ENCODE measurements at regions not wholly inside any gene's neighbourhood (a gene's known extent, or its start where the extent isn't known, plus 50 kb on each side); places are given as distances from the start of the nearest gene placed in this dataset.

DNA sequence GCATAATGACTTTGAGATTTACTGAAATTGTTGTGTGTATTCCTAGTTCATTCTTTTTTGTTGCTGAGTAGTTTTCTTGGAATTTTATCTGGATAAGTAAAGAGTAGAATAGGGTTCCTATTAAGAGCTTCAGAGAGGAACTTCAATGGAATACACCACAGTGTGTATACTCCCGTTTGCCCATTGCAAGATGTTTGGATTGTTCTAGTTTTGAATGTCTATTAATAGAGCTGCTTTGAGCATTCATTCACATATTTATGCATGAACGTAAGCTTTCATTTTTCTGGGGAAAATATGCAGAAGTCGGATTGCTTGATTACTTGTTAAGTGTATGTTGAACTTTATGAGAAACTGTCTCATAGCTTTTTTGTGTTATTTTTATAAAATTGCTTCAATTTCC, 580.5 kb downstream of the OTOL1 start:
- ATAC-seq (ENCODE audit: low read depth) (no peak), DNase-seq (ENCODE audit: low spot score) (no peak)
- H3K27ac ChIP-seq (ENCODE audit: poor library complexity, severe bottlenecking): no peak overlapping the region
- H3K4me3 ChIP-seq (ENCODE audit: severe bottlenecking): no peak overlapping the region
- no peaks in the 10 kb centered on the region for H3K36me3 ChIP-seq (ENCODE audit: low read depth)
- H3K9me3 ChIP-seq (ENCODE audit: severe bottlenecking): no peaks in the 10 kb centered on the region
- no peaks in the 10 kb centered on the region for H3K4me1 ChIP-seq (ENCODE audit: insufficient read depth, poor library complexity, severe bottlenecking)
- TF ChIP-seq, protein P1, sequence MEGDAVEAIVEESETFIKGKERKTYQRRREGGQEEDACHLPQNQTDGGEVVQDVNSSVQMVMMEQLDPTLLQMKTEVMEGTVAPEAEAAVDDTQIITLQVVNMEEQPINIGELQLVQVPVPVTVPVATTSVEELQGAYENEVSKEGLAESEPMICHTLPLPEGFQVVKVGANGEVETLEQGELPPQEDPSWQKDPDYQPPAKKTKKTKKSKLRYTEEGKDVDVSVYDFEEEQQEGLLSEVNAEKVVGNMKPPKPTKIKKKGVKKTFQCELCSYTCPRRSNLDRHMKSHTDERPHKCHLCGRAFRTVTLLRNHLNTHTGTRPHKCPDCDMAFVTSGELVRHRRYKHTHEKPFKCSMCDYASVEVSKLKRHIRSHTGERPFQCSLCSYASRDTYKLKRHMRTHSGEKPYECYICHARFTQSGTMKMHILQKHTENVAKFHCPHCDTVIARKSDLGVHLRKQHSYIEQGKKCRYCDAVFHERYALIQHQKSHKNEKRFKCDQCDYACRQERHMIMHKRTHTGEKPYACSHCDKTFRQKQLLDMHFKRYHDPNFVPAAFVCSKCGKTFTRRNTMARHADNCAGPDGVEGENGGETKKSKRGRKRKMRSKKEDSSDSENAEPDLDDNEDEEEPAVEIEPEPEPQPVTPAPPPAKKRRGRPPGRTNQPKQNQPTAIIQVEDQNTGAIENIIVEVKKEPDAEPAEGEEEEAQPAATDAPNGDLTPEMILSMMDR (IDR thresholded peaks at IDR 0.05; ENCODE audit: poor library complexity, severe bottlenecking): no peak
- no peaks in the 10 kb centered on the region for H3K27me3 ChIP-seq (ENCODE audit: insufficient read depth, poor library complexity, severe bottlenecking)

DNA sequence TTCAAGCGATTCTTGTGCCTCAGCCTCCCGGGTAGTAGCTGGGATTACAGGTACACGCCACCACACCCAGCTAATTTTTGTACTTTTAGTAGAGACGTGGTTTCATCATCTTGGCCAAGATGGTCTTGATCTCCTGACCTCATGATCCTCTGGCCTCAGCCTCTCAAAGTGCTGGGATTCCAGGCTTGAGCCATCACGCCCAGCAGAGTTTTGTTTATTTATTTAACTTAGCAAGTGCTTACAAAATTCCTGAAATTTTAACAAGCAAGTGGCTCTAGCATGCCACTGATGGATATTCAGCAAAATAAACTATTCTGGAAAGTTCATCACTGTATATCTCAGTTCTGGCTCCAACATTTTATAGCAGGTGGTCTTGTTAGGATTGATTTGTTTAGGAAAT, 585.9 kb downstream of the OTOL1 start:
- no peak overlapping the region for H3K4me3 ChIP-seq (ENCODE audit: severe bottlenecking)
- H3K36me3 ChIP-seq (ENCODE audit: low read depth): no peaks in the 10 kb centered on the region
- no peak overlapping the region for H3K27ac ChIP-seq (ENCODE audit: poor library complexity, severe bottlenecking)
- H3K4me1 ChIP-seq (ENCODE audit: insufficient read depth, poor library complexity, severe bottlenecking): no peaks in the 10 kb centered on the region
- no peaks in the 10 kb centered on the region for H3K9me3 ChIP-seq (ENCODE audit: severe bottlenecking)
- no peaks in the 10 kb centered on the region for H3K27me3 ChIP-seq (ENCODE audit: insufficient read depth, poor library complexity, severe bottlenecking)
- ATAC-seq (ENCODE audit: low read depth) (no peak), DNase-seq (ENCODE audit: low spot score) (no peak)
- TF ChIP-seq, protein P1 (IDR thresholded peaks at IDR 0.05; ENCODE audit: poor library complexity, severe bottlenecking): no peak

DNA sequence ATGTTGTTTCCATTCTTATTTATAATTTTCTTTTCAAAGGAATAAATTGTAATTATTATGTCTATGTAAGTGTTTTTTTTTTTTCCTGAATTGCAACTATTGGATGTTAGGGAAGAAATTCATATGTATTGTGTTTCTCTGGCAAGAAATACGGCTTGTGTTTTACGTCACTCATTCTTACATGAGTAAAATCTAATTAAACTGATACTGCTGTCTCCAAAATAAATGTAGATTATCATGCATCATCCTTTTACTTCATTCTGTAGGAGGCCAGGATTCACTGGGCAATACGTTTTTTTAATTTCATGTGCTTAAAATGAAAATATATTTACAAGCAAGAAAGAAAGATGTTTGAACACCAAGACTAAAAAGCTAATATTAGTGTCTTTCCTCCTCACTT, 590.8 kb downstream of the OTOL1 start:
- no peak for ATAC-seq (ENCODE audit: low read depth)
- TF ChIP-seq, protein P1 (IDR thresholded peaks at IDR 0.05; ENCODE audit: poor library complexity, severe bottlenecking): no peak
- no peak overlapping the region for H3K4me3 ChIP-seq (ENCODE audit: severe bottlenecking)

DNA sequence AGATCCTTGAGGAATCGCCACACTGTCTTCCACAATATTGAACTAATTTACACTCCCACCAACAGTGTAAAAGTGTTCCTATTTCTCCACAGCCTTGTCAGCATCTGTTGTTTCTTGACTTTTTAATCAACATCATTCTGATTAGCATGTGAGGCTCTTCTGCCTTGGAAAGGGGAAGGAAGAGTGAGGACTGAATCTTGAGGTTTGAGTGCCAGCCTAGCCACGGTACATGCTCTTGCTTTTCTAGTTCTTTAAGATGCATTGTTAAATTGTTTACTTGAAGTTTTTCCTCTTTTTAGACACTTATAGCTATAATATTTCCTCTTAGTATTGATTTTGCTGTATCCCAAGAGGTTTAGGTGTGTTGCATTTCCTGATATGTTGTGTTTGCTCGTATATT, 596.1 kb downstream of the OTOL1 start:
- ATAC-seq (ENCODE audit: low read depth): no peak
- no peak for DNase-seq (ENCODE audit: low spot score)
- H3K4me3 ChIP-seq (ENCODE audit: severe bottlenecking): no peak overlapping the region
- H3K9me3 ChIP-seq (ENCODE audit: severe bottlenecking): no peaks in the 10 kb centered on the region
- H3K36me3 ChIP-seq (ENCODE audit: low read depth): no peaks in the 10 kb centered on the region
- H3K4me1 ChIP-seq (ENCODE audit: insufficient read depth, poor library complexity, severe bottlenecking): no peaks in the 10 kb centered on the region
- H3K27me3 ChIP-seq (ENCODE audit: insufficient read depth, poor library complexity, severe bottlenecking): no peaks in the 10 kb centered on the region
- H3K27ac ChIP-seq (ENCODE audit: poor library complexity, severe bottlenecking): no peak overlapping the region
- TF ChIP-seq, protein P1 (IDR thresholded peaks at IDR 0.05; ENCODE audit: poor library complexity, severe bottlenecking): no peak

More for the DNA sequence above, 590.8 kb downstream of the OTOL1 start:
- H3K4me1 ChIP-seq (ENCODE audit: insufficient read depth, poor library complexity, severe bottlenecking): no peaks in the 10 kb centered on the region
- H3K27me3 ChIP-seq (ENCODE audit: insufficient read depth, poor library complexity, severe bottlenecking): no peaks in the 10 kb centered on the region
- H3K27ac ChIP-seq (ENCODE audit: poor library complexity, severe bottlenecking): no peak overlapping the region
- DNase-seq (ENCODE audit: low spot score): no peak
- no peaks in the 10 kb centered on the region for H3K36me3 ChIP-seq (ENCODE audit: low read depth)
- no peaks in the 10 kb centered on the region for H3K9me3 ChIP-seq (ENCODE audit: severe bottlenecking)

DNA sequence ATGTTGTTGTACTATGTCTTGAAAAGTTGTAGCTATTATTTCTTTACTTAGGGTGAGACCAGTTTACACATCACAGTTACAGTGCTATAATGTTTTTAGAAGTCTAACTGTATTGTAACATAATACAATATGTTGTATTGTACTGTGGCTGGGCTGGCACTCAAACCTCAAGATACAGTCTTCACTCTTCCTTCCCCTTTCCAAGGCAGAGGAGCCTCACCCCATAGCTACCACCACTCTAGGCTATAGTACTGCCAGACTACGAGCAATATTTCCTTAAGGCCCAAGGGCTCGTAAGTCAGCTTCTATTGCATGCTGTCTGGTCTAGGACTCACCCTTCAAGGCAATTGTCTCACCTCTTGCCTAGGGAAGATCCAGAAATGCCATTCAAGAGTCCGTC, 597.7 kb downstream of the OTOL1 start:
- no peak for DNase-seq (ENCODE audit: low spot score)
- no peak for ATAC-seq (ENCODE audit: low read depth)

More for the DNA sequence above, 597.7 kb downstream of the OTOL1 start:
- TF ChIP-seq, protein P1 (IDR thresholded peaks at IDR 0.05; ENCODE audit: poor library complexity, severe bottlenecking): no peak
- no peaks in the 10 kb centered on the region for H3K27me3 ChIP-seq (ENCODE audit: insufficient read depth, poor library complexity, severe bottlenecking)
- H3K36me3 ChIP-seq (ENCODE audit: low read depth): no peaks in the 10 kb centered on the region
- no peaks in the 10 kb centered on the region for H3K4me1 ChIP-seq (ENCODE audit: insufficient read depth, poor library complexity, severe bottlenecking)
- H3K9me3 ChIP-seq (ENCODE audit: severe bottlenecking): no peaks in the 10 kb centered on the region
- H3K4me3 ChIP-seq (ENCODE audit: severe bottlenecking): no peak overlapping the region
- no peak overlapping the region for H3K27ac ChIP-seq (ENCODE audit: poor library complexity, severe bottlenecking)

Measured in RWPE2 (cell line).